CD4-positive, alpha-beta T cell treated with Interferon alpha-2 for 1 hour (primary cell): ENCODE measurements at regions not wholly inside any gene's neighbourhood (a gene's known extent, or its start where the extent isn't known, plus 50 kb on each side); places are given as distances from the start of the nearest gene placed in this dataset.

Experiments
- DNase-seq, 2 donors: peaks; one replicate each; pipeline ENCODE4 v3.0.0-alpha.2; 2020 to 2022

GRCh38 chr1:147811273-147811672, 50.9 kb upstream of the GJA5 start:
- no peak for DNase-seq

GRCh38 chr1:147811751-147812150, 51.3 kb upstream of the GJA5 start:
- DNase-seq, result no peak

GRCh38 chr1:147812799-147813198, 52.4 kb upstream of the GJA5 start:
- no peak for DNase-seq

- DNase-seq, result no peak
Measured at GRCh38 chr1:147815503-147815902, 55.1 kb upstream of the GJA5 start.

- DNase-seq, result no peak
Measured at GRCh38 chr1:147820761-147821297, 60.4 kb upstream of the GJA5 start.

GRCh38 chr1:147821883-147822282, 61.5 kb upstream of the GJA5 start:
- DNase-seq, result no peak

GRCh38 chr1:147822292-147822691, 61.9 kb upstream of the GJA5 start:
- no peak for DNase-seq

GRCh38 chr1:147824001-147824400, 63.6 kb upstream of the GJA5 start:
- DNase-seq, result no peak

- DNase-seq, result no peak
Measured at GRCh38 chr1:147824798-147825197, 64.4 kb upstream of the GJA5 start.

- DNase-seq, result no peak
Measured at GRCh38 chr1:147825586-147825985, 65.2 kb upstream of the GJA5 start.

GRCh38 chr1:147826259-147826658, 65.9 kb upstream of the GJA5 start:
- DNase-seq, result no peak

GRCh38 chr1:147833231-147833860, 69.2 kb upstream of the GJA8 start:
- no peak for DNase-seq

GRCh38 chr1:147834181-147834580, 68.4 kb upstream of the GJA8 start:
- DNase-seq, result no peak

GRCh38 chr1:147834810-147835209, 67.8 kb upstream of the GJA8 start:
- no peak for DNase-seq

GRCh38 chr1:147837129-147837963, 65.2 kb upstream of the GJA8 start:
- DNase-seq, result no peak

GRCh38 chr1:147837964-147838292, 64.7 kb upstream of the GJA8 start:
- DNase-seq, result no peak

GRCh38 chr1:147840909-147841308, 61.7 kb upstream of the GJA8 start:
- DNase-seq, result peak in 1 of 2 donors; percentile 4

- no peak for DNase-seq
Measured at GRCh38 chr1:147842578-147842977, 60.0 kb upstream of the GJA8 start.

- no peak for DNase-seq
Measured at GRCh38 chr1:147843486-147843885, 59.1 kb upstream of the GJA8 start.

GRCh38 chr1:147847831-147848230, 54.8 kb upstream of the GJA8 start:
- no peak for DNase-seq

- DNase-seq, result no peak
Measured at GRCh38 chr1:147849098-147849895, 53.3 kb upstream of the GJA8 start.

GRCh38 chr1:147850737-147851136, 51.9 kb upstream of the GJA8 start:
- DNase-seq, result no peak

GRCh38 chr1:147851149-147851548, 51.4 kb upstream of the GJA8 start:
- DNase-seq, result no peak
